OCI-LY1 (cell line): ENCODE measurements at regions not wholly inside any gene's neighbourhood (a gene's known extent, or its start where the extent isn't known, plus 50 kb on each side); places are given as distances from the start of the nearest gene placed in this dataset.

Experiments used
- EZH2 ChIP-seq: fragments of 200-600 bp; sonication (generic), shearing (Covaris generic); IDR thresholded peaks from 2 replicates; pipeline ENCODE4 v1.8.0; 2017; ENCODE audit warnings: borderline replicate concordance, mixed run types, mild to moderate bottlenecking, antibody characterized with exemption, low read length, moderate library complexity, mixed read lengths
- TF ChIP-seq, protein P1 (sequence below): fragments of 200-600 bp; sonication (generic), shearing (Covaris generic); IDR thresholded peaks from 2 replicates; pipeline ENCODE4 v1.5.1; 2017; ENCODE audit warnings: mild to moderate bottlenecking, antibody characterized with exemption, low read length, moderate library complexity, mixed read lengths

DNA sequence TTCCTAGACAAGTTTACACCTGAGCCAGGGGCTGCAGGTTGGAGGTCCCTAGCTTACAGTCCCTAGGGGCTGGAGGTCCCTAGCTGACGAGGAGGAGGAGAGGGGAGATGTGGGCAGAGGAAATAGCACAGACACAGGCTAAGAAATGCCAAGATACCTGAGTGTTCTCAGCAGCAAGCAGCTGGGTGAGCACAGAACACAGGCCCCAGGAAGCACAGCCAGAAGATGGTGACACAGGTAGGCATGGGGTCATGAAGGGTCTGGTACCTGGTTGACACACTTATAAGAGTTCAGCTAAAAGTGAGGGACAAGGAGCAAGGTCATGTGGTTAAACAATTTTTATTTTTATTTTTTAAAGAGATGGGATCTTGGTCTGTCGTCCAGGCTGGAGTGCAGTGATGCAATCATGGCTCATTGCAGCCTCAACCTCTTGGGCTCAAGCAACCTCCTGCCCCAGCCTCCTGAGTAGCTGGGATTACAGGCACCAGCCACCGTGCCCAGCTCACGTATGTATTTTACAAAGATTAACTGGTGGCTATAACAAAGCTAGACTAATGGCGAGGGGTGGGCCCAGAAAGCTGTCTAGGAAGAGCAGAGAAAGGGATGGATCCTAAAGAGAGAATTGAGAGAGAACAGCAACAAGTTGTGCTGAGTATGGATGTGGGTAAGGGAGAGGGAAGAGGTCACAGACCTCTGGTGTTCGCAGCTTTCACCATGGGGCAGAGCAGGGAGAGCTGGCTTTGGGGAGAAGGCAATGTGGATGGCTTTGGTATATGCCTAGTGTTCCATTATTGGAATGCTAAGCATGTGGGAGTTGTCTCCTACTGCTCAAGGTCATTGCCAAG lies 140.3 kb upstream of the KLF14 start:
- TF ChIP-seq EZH2: no peak
- TF ChIP-seq, protein P1, sequence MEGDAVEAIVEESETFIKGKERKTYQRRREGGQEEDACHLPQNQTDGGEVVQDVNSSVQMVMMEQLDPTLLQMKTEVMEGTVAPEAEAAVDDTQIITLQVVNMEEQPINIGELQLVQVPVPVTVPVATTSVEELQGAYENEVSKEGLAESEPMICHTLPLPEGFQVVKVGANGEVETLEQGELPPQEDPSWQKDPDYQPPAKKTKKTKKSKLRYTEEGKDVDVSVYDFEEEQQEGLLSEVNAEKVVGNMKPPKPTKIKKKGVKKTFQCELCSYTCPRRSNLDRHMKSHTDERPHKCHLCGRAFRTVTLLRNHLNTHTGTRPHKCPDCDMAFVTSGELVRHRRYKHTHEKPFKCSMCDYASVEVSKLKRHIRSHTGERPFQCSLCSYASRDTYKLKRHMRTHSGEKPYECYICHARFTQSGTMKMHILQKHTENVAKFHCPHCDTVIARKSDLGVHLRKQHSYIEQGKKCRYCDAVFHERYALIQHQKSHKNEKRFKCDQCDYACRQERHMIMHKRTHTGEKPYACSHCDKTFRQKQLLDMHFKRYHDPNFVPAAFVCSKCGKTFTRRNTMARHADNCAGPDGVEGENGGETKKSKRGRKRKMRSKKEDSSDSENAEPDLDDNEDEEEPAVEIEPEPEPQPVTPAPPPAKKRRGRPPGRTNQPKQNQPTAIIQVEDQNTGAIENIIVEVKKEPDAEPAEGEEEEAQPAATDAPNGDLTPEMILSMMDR: no peak
